RWPE1 (cell line): ENCODE measurements at regions not wholly inside any gene's neighbourhood (a gene's known extent, or its start where the extent isn't known, plus 50 kb on each side); places are given as distances from the start of the nearest gene placed in this dataset.

Experiments
- CTCF ChIA-PET: fragments of 350-600 bp; sonication (Branson Sonifier 250); formaldehyde crosslinking; extraction: SDS; loops from one replicate; lab custom pipeline; 2021; lab: Yijun Ruan, JAX
- POLR2A ChIA-PET: fragments of 400-600 bp; formaldehyde crosslinking; extraction: SDS; loops from one replicate; lab custom pipeline; 2020; ENCODE audit warnings: antibody characterized with exemption; ENCODE audit not compliant: low non-redundant PET; lab: Yijun Ruan, JAX
- DNase-seq: peaks from one replicate; pipeline ENCODE4 v3.0.0; 2012; ENCODE audit warnings: low spot score
- H3K27ac ChIP-seq: fragments of 450-650 bp; 2 replicates; pipeline ENCODE4 v1.5.1; 2017
- CTCF ChIP-seq: fragments of 450-650 bp; conservative IDR thresholded peaks from 2 replicates; pipeline ENCODE4 v1.5.1; 2017; ENCODE audit warnings: low read depth, mild to moderate bottlenecking

DNA sequence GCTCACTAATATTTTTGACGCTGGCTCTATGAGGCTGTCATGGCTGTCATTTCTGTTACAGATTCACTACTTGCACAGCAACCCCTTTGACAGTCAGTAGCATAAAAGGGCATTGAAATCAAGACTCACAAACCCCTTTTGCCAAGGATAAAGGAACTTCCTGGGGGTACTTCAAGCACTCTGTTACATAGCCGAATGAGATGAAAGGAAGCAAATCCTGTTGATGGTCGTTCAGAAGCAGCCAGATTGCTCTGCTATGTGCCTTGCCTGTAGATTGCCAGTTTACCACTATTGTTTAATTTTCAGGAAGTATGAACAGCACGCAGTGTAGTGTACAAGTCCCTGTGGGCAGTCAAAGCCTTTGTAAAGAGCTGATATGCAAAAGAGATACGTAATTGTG is 296.2 kb downstream of the LRRIQ3 start:
- CTCF ChIA-PET = no interaction called here
- TF ChIP-seq CTCF = no peak
- H3K27ac ChIP-seq = no peak overlapping the region
- no peak for DNase-seq
- POLR2A ChIA-PET = no interaction called here

- H3K27ac ChIP-seq = no peak overlapping the region
- no peak for DNase-seq
- ChIA-PET POLR2A (no interaction called here), CTCF (no interaction called here)
- TF ChIP-seq CTCF = no peak
Measured at GRCh38 chr1:73899311-73899710, 298.7 kb downstream of the LRRIQ3 start.

- TF ChIP-seq CTCF = no peak
- H3K27ac ChIP-seq = no peak overlapping the region
- DNase-seq = no peak
- ChIA-PET CTCF (no interaction called here), POLR2A (no interaction called here)
Measured at GRCh38 chr1:73898540-73898939, 299.4 kb downstream of the LRRIQ3 start.

DNA sequence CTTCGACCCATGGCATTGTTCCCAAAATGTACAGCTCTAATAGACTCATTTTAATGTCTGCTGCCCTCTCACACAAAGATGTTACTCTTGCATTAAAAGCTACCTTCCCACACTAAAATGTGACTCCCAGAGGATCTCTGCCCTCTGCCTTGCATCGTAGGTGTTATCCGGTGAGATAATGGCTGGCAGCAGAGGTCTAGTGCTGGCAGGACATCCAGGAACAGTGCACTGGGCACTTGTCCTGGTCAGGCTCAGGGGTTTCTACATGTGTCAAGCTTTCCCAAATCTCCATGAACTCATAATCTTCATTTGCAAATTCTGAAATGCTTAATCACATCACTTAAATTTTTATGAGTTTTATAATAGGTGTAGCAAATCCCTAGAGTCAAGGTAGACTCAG is 310.6 kb downstream of the LRRIQ3 start:
- ChIA-PET CTCF (no interaction called here), POLR2A (no interaction called here)
- no peak overlapping the region for H3K27ac ChIP-seq
- no peak for TF ChIP-seq CTCF
- no peak for DNase-seq

DNA sequence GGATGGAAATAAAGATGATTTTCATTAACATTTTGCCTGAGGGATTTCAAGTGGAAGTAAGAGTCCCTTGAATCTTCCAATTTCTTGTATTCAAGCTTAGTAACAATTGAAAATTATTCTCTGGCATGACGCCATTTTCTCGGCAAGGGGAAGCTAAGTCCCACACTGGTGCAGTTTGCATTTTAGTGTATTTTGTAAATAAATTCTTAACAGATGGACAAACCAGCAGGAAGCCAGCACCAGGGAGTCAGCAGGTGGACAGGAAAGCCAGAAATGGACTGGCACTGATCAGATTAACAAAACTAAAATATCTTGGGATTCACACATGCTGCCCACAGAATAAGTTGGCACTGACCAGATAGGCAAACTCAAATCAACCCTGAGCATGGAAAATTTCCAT is 311.3 kb downstream of the LRRIQ3 start:
- TF ChIP-seq CTCF = no peak
- no peak overlapping the region for H3K27ac ChIP-seq
- CTCF ChIA-PET = no interaction called here
- DNase-seq = no peak
- POLR2A ChIA-PET = no interaction called here

GRCh38 chr1:73874806-73875205 is 323.2 kb downstream of the LRRIQ3 start:
- CTCF ChIA-PET = no interaction called here
- no peak for DNase-seq
- TF ChIP-seq CTCF = no peak
- POLR2A ChIA-PET = no interaction called here
- H3K27ac ChIP-seq = no peak overlapping the region

DNA sequence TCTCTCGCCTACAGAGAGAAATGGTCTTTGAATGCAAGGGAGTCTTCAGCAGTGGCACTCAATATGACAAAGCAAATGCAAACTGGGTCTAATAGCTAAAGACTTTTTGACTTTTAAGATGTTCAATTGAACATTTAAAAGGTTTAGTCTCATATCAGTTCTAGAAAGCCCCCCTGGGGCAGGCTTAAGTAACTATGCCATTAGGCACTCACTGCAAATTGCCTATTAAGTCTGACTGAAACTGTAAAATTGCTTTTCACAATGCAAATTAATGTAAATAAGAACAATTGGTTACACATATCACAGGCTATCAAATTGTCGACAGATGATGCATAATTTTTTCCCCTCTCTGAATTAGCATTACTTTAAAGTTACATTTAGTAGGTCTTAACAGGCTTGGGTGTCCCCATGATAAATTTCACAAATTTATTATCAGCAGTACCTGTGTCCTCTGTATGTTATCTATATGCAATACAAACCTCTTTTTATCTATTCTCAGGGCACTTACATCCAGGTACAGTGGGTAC is 329.1 kb downstream of the LRRIQ3 start:
- no peak overlapping the region for H3K27ac ChIP-seq
- ChIA-PET POLR2A (no interaction called here), CTCF (no interaction called here)
- DNase-seq = no peak
- no peak for TF ChIP-seq CTCF
